ENCODE measurements at regions not wholly inside any gene's neighbourhood (a gene's known extent, or its start where the extent isn't known, plus 50 kb on each side); places are given as distances from the start of the nearest gene placed in this dataset.

DNA sequence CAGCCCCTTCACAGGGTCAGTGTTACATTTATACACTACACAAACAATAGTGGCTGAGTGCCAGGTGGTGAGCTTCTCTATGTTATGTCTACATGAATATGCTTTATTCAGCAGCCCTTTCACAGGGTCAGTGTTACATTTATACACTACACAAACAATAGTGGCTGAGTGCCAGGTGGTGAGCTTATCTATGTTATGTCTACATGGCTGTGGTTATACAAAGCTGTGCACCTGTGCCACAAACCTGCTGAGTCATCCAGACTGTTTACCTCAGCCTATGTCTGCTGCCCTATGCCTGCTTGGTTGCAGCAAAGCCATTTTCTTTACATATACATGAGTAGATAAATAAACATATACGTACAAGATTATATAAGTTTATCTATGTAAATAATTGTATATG is 76.5 kb downstream of the ZNF726 start:
- TF ChIP-seq, protein P1, sequence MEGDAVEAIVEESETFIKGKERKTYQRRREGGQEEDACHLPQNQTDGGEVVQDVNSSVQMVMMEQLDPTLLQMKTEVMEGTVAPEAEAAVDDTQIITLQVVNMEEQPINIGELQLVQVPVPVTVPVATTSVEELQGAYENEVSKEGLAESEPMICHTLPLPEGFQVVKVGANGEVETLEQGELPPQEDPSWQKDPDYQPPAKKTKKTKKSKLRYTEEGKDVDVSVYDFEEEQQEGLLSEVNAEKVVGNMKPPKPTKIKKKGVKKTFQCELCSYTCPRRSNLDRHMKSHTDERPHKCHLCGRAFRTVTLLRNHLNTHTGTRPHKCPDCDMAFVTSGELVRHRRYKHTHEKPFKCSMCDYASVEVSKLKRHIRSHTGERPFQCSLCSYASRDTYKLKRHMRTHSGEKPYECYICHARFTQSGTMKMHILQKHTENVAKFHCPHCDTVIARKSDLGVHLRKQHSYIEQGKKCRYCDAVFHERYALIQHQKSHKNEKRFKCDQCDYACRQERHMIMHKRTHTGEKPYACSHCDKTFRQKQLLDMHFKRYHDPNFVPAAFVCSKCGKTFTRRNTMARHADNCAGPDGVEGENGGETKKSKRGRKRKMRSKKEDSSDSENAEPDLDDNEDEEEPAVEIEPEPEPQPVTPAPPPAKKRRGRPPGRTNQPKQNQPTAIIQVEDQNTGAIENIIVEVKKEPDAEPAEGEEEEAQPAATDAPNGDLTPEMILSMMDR (IDR thresholded peaks at IDR 0.05), result no peak
- no peak for TF ChIP-seq POLR2A (IDR thresholded peaks at IDR 0.05)

Measured in adrenal gland (tissue), 5 donors.